Tibial artery (tissue), 4 donors: ENCODE measurements at regions not wholly inside any gene's neighbourhood (a gene's known extent, or its start where the extent isn't known, plus 50 kb on each side); places are given as distances from the start of the nearest gene placed in this dataset.

ENCODE experiments used
- DNase-seq, 2 donors: peaks; one replicate each; pipeline ENCODE4 v3.0.0-alpha.2; 2019
- H3K27ac ChIP-seq, 2 donors: fragments of 200-600 bp; sonication (generic) in 1 of 2; 1 replicate in 1 of 2; 2 replicates in 1 of 2; pipeline ENCODE4 v1.5.1; 2018 to 2019; ENCODE audit warnings: mild to moderate bottlenecking in 1 of 2
- H3K27me3 ChIP-seq, 2 donors: fragments of 200-600 bp; sonication (generic) in 1 of 2; one replicate each; pipeline versions ENCODE4 v1.5.1 to v1.6.0; 2016 to 2019
- H3K36me3 ChIP-seq, 3 donors: fragments of 200-600 bp; sonication (generic) in 2 of 3; one replicate each; pipeline ENCODE4 v1.5.1; 2016 to 2019; ENCODE audit warnings: mild to moderate bottlenecking in 2 of 3
- H3K4me1 ChIP-seq, 4 donors: fragments of 200-600 bp; sonication (generic) in 2 of 4; 1 replicate in 3 of 4; 2 replicates in 1 of 4; pipeline ENCODE4 v1.5.1; 2016 to 2019
- H3K4me3 ChIP-seq, 2 donors: fragments of 200-600 bp; sonication (generic) in 1 of 2; 1 replicate in 1 of 2; 2 replicates in 1 of 2; pipeline ENCODE4 v1.5.1; 2018 to 2019; ENCODE audit warnings: mild to moderate bottlenecking in 2 of 2
- H3K9me3 ChIP-seq, 3 donors: fragments of 200-600 bp; sonication (generic) in 1 of 3; one replicate each; pipeline ENCODE4 v1.5.1; 2016 to 2019
- CTCF ChIP-seq, 2 experiments: fragments of 200-600 bp in 1 of 2; fragments of 450-650 bp in 1 of 2; IDR thresholded peaks; one replicate each; pipeline ENCODE4 v1.5.1; 2017 to 2019; ENCODE audit warnings: antibody characterized with exemption in 2 of 2, mild to moderate bottlenecking in 1 of 2, moderate library complexity in 1 of 2
- intact Hi-C: fragments of 100-400 bp; cut with DNase I; formaldehyde crosslinking; loops from one replicate; pipeline ENCODE4 v1.15.0; 2023; ENCODE audit warnings: low total_unique reads

- Histone ChIP-seq H3K4me1 (peaks cover 0 to 7% (median 0%) of the 10 kb centered on the region in 4 donors), H3K4me3 (no peak overlapping the region), H3K9me3 (no peaks in the 10 kb centered on the region), H3K27me3 (no peaks in the 10 kb centered on the region), H3K36me3 (no peaks in the 10 kb centered on the region), H3K27ac (no peak overlapping the region)
- DNase-seq, result no peak
- intact Hi-C loops, result no loop called here
- no peak for TF ChIP-seq CTCF (IDR thresholded peaks at IDR 0.05)
Measured at GRCh38 chr18:22048221-22048620, 121.2 kb upstream of the GATA6 start.

GRCh38 chr18:22048932-22049615, 120.3 kb upstream of the GATA6 start:
- no peak for DNase-seq
- Histone ChIP-seq H3K27me3 (no peaks in the 10 kb centered on the region), H3K36me3 (no peaks in the 10 kb centered on the region), H3K9me3 (no peaks in the 10 kb centered on the region), H3K4me3 (no peak overlapping the region), H3K27ac (no peak overlapping the region), H3K4me1 (peaks cover 0 to 7% (median 0%) of the 10 kb centered on the region in 4 donors)
- TF ChIP-seq CTCF (IDR thresholded peaks at IDR 0.05), result no peak
- intact Hi-C loops, result no loop called here

- DNase-seq, result no peak
- TF ChIP-seq CTCF (IDR thresholded peaks at IDR 0.05), result no peak
- peaks cover 0 to 7% (median 0%) of the 10 kb centered on the region in 4 donors for H3K4me1 ChIP-seq
Measured at GRCh38 chr18:22052405-22053105, 116.8 kb upstream of the GATA6 start.

GRCh38 chr18:22055466-22056238, 113.7 kb upstream of the GATA6 start:
- Histone ChIP-seq H3K27ac (no peak overlapping the region), H3K9me3 (peaks cover 0 to 4% (median 0%) of the 10 kb centered on the region in 3 donors), H3K27me3 (no peaks in the 10 kb centered on the region), H3K36me3 (no peaks in the 10 kb centered on the region), H3K4me1 (peaks cover 0 to 5% (median 0%) of the 10 kb centered on the region in 4 donors), H3K4me3 (no peak overlapping the region)
- no peak for TF ChIP-seq CTCF (IDR thresholded peaks at IDR 0.05)
- intact Hi-C loops, result no loop called here
- no peak for DNase-seq

More at GRCh38 chr18:22052405-22053105, 116.8 kb upstream of the GATA6 start:
- H3K4me3 ChIP-seq, result no peak overlapping the region
- peaks cover 0 to 4% (median 0%) of the 10 kb centered on the region in 3 donors for H3K9me3 ChIP-seq
- H3K36me3 ChIP-seq, result no peaks in the 10 kb centered on the region
- H3K27ac ChIP-seq, result no peak overlapping the region
- no peaks in the 10 kb centered on the region for H3K27me3 ChIP-seq
- intact Hi-C loops, result no loop called here

- DNase-seq, result no peak
- H3K27ac ChIP-seq, result no peak overlapping the region
- peaks cover 0 to 4% (median 0%) of the 10 kb centered on the region in 3 donors for H3K9me3 ChIP-seq
- H3K36me3 ChIP-seq, result no peaks in the 10 kb centered on the region
- H3K4me3 ChIP-seq, result no peak overlapping the region
- no peaks in the 10 kb centered on the region for H3K4me1 ChIP-seq
- no peak for TF ChIP-seq CTCF (IDR thresholded peaks at IDR 0.05)
- intact Hi-C loops, result no loop called here
- H3K27me3 ChIP-seq, result no peaks in the 10 kb centered on the region
Measured at GRCh38 chr18:22056950-22057349, 112.4 kb upstream of the GATA6 start.
